ENCODE measurements at regions not wholly inside any gene's neighbourhood (a gene's known extent, or its start where the extent isn't known, plus 50 kb on each side); places are given as distances from the start of the nearest gene placed in this dataset.
"Not testable (repeated sequence)": the region's sequence is repeated elsewhere in the genome, so short reads cannot be mapped to it uniquely, and the experiment has no call there.

DNA sequence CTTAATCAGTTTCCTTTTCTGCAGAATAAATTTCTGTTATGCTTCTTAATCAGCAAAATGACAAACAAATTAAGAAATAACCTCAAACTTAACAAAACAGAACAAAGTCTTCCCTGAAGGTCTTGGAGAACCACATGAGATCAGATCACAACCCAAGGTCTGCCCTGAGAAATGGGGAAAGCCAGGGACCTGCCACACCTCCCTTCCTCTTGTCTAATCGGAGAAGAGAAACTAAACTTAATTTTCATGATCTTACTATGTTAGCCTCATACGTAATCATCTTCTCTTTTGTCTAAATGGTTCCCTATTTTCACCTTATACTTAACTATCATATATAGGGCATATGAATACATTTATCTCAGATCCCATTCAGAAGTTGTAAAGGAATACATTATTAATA is 405.4 kb upstream of the SPATA31A3 start:
- DNase-seq; H3K9me3 Mint-ChIP-seq (ENCODE audit: low read depth); CTCF ChIA-PET; H3K27ac Mint-ChIP-seq; ATAC-seq; H3K4me1 Mint-ChIP-seq; H3K36me3 Mint-ChIP-seq; H3K4me3 Mint-ChIP-seq; H3K27me3 Mint-ChIP-seq: not testable (repeated sequence)

- ATAC-seq; H3K36me3 Mint-ChIP-seq; H3K27ac Mint-ChIP-seq; DNase-seq; H3K4me1 Mint-ChIP-seq; H3K9me3 Mint-ChIP-seq (ENCODE audit: low read depth); CTCF ChIA-PET; H3K27me3 Mint-ChIP-seq; H3K4me3 Mint-ChIP-seq: not testable (repeated sequence)
Observed at GRCh38 chr9:67394782-67395181, 402.4 kb upstream of the SPATA31A3 start.

- DNase-seq; H3K36me3 Mint-ChIP-seq; H3K9me3 Mint-ChIP-seq (ENCODE audit: low read depth); H3K27ac Mint-ChIP-seq; H3K4me1 Mint-ChIP-seq; H3K4me3 Mint-ChIP-seq; CTCF ChIA-PET; ATAC-seq; H3K27me3 Mint-ChIP-seq: not testable (repeated sequence)
Observed at GRCh38 chr9:67394038-67394437, 401.7 kb upstream of the SPATA31A3 start.

DNA sequence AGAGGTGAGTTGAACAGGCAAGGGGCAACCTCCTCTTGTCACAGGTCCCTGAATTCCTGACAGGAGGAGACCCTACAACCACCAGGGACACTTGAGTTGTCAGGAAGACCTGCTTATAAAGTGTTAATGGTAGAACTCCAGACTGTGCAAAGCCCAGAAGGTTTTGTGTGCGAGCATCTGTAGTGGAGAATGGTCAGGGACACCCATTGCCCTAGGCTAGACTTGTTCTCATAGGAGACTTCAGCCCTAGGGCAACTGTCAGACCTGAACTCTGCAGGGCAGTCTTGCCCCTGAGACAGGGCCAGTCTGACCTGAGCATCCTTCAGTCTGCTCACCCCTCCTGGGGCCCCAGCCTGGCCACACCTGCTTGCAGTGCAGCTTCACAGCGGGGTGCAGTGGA is 377.3 kb upstream of the SPATA31A3 start:
- DNase-seq; H3K36me3 Mint-ChIP-seq; H3K4me3 Mint-ChIP-seq; H3K27me3 Mint-ChIP-seq; H3K9me3 Mint-ChIP-seq (ENCODE audit: low read depth); H3K4me1 Mint-ChIP-seq; H3K27ac Mint-ChIP-seq; ATAC-seq; CTCF ChIA-PET: not testable (repeated sequence)

GRCh38 chr9:67362325-67362724 is 370.0 kb upstream of the SPATA31A3 start:
- ATAC-seq; DNase-seq; CTCF ChIA-PET; H3K27ac Mint-ChIP-seq; H3K27me3 Mint-ChIP-seq; H3K4me3 Mint-ChIP-seq; H3K9me3 Mint-ChIP-seq (ENCODE audit: low read depth); H3K36me3 Mint-ChIP-seq; H3K4me1 Mint-ChIP-seq: not testable (repeated sequence)

DNA sequence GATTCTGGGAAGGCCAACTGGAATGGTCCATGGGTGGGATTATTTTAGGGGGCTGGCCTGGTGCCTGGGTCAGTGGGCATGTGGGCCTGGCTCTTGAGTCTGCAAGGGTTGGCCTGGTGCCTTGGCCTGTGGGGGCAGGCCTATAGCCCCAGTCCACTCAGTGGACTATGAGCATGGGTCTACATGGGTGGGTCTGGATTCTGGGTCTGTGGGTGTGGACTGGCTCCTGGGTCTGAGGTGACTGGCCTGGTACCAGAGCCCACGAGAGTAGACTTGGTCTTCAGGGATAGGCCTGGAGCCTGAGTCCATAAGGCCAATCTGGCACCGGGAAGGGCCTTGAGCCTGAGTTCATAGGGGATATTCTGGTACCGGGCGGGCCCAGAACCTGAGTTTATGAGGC is 361.6 kb upstream of the SPATA31A3 start:
- ATAC-seq; H3K9me3 Mint-ChIP-seq (ENCODE audit: low read depth): not testable (repeated sequence)

GRCh38 chr9:67349424-67349759 is 357.0 kb upstream of the SPATA31A3 start:
- H3K4me3 Mint-ChIP-seq; H3K27me3 Mint-ChIP-seq; H3K27ac Mint-ChIP-seq; H3K4me1 Mint-ChIP-seq; H3K9me3 Mint-ChIP-seq (ENCODE audit: low read depth); CTCF ChIA-PET; H3K36me3 Mint-ChIP-seq; ATAC-seq; DNase-seq: not testable (repeated sequence)

More for the DNA sequence above, 361.6 kb upstream of the SPATA31A3 start:
- H3K27me3 Mint-ChIP-seq, H3K4me1 Mint-ChIP-seq, CTCF ChIA-PET, DNase-seq, H3K4me3 Mint-ChIP-seq, H3K36me3 Mint-ChIP-seq, H3K27ac Mint-ChIP-seq: not testable (repeated sequence)

DNA sequence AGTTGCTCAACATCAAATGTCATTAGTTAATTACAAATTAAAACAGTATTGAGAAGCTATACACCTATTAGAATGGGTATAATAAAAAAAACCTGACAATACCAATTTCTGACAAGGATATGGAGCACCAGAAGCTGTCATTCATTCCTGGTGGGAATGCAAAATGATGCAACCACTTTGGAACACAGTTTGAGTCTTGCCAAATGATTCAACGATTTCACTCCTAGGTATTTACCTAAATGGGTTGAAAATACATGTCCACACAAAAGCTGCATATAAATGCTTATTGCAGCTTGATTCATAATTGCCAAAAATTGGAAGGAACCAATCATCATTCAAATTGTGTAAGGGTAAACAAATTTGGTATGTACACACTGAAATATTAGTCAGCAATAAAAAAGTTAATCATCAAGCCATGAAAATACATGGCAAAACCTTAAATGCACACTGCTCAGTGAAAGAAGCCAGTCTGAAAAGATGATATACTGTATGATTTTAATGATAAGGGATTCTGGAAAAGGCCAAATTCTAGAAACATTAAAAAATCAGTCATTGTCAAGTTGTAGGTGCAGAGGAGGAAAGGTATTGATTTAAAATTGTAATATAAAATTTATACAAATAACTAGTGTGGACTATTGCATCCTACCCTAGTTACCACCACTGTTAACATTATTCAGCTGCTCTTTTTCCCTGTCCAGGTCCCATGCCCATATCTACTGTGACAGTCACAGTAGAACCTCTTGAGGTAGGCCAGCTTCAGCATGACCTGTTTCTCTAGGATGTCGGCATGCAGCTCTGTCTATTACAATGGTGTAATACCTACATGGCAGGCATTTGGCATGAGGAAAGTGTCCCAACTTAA is 356.4 kb upstream of the SPATA31A3 start:
- H3K4me1 Mint-ChIP-seq; H3K27me3 Mint-ChIP-seq; DNase-seq; H3K4me3 Mint-ChIP-seq; H3K9me3 Mint-ChIP-seq (ENCODE audit: low read depth); H3K27ac Mint-ChIP-seq; ATAC-seq; H3K36me3 Mint-ChIP-seq; CTCF ChIA-PET: not testable (repeated sequence)

GRCh38 chr9:67348094-67348493 is 355.7 kb upstream of the SPATA31A3 start:
- ATAC-seq; H3K27ac Mint-ChIP-seq; H3K27me3 Mint-ChIP-seq; H3K9me3 Mint-ChIP-seq (ENCODE audit: low read depth); DNase-seq; H3K36me3 Mint-ChIP-seq; H3K4me1 Mint-ChIP-seq; H3K4me3 Mint-ChIP-seq; CTCF ChIA-PET: not testable (repeated sequence)

DNA sequence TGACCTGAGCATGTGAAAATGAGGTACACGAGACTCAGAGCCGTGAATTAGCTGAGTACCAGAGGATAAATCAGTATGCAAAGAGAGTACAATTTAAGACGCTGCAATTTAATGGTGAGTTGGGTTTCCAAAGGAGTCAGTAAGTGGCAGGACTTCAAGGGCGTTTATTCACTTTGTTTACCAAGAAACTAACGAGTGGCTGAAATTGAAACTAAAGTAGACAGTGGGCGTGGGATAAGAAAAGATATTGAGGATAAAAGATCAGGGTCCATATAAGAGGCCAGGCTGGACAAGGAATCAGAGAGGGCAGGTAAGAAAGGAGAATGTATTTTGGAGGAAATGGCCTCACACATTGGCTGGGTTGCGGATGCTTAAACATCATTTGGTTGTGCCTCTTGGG is 346.9 kb upstream of the SPATA31A3 start:
- H3K36me3 Mint-ChIP-seq; H3K27me3 Mint-ChIP-seq; H3K4me3 Mint-ChIP-seq; H3K27ac Mint-ChIP-seq; H3K4me1 Mint-ChIP-seq; ATAC-seq; DNase-seq; CTCF ChIA-PET; H3K9me3 Mint-ChIP-seq (ENCODE audit: low read depth): not testable (repeated sequence)

DNA sequence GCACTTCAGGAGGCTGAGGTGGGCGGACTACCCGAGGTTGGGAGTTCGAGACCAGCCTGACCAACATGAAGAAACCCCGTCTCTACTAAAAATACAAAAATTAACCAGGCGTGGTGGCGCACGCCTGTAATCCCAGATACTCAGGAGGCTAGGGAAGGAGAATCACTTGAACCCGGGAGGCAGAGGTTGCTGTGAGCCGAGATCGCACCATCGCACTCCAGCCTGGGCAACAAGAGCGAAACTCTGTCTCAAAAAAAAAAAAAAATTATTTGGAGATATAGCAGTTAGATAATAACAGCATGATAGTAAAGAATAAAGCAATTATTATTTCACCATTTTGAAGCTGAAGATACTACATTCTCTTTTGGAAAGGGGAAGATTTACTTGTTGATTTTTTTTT is 345.9 kb upstream of the SPATA31A3 start:
- H3K36me3 Mint-ChIP-seq; H3K4me1 Mint-ChIP-seq; H3K4me3 Mint-ChIP-seq; H3K27me3 Mint-ChIP-seq; H3K9me3 Mint-ChIP-seq (ENCODE audit: low read depth); H3K27ac Mint-ChIP-seq; CTCF ChIA-PET; ATAC-seq: not testable (repeated sequence)
- DNase-seq = peak; percentile 14

GRCh38 chr9:67334727-67335572 is 342.6 kb upstream of the SPATA31A3 start:
- ATAC-seq; CTCF ChIA-PET; H3K27me3 Mint-ChIP-seq; H3K36me3 Mint-ChIP-seq; H3K9me3 Mint-ChIP-seq (ENCODE audit: low read depth); DNase-seq; H3K4me1 Mint-ChIP-seq; H3K4me3 Mint-ChIP-seq; H3K27ac Mint-ChIP-seq: not testable (repeated sequence)

GRCh38 chr9:67331634-67332033 is 339.3 kb upstream of the SPATA31A3 start:
- H3K36me3 Mint-ChIP-seq; DNase-seq; ATAC-seq; H3K4me1 Mint-ChIP-seq; H3K27ac Mint-ChIP-seq; CTCF ChIA-PET; H3K4me3 Mint-ChIP-seq; H3K9me3 Mint-ChIP-seq (ENCODE audit: low read depth); H3K27me3 Mint-ChIP-seq: not testable (repeated sequence)

DNA sequence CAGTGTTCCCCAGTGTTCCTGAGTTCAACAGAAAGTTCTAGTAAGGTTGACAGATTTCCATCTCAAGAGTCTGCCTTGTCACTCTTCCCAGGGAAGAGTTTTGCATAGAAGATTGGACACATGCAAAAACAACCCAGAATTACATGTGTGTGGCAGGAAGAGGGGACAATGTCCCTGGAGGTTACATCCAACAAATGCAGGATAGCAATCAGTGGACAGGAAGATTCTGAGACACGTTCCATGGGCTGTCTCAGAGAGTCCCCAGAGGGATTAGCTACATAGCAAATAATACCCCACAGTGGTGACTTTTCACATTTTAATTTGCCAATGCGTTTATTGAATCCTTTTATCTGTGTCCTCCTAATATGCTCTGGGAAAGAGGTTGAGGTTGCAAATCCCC is 321.1 kb upstream of the SPATA31A3 start:
- H3K27ac Mint-ChIP-seq; H3K4me1 Mint-ChIP-seq; H3K36me3 Mint-ChIP-seq; ATAC-seq; CTCF ChIA-PET; H3K9me3 Mint-ChIP-seq (ENCODE audit: low read depth); DNase-seq; H3K27me3 Mint-ChIP-seq; H3K4me3 Mint-ChIP-seq: not testable (repeated sequence)

All from activated CD8-positive, alpha-beta memory T cell treated with anti-CD3 and anti-CD28 coated beads, Interleukin-2, amount 10 ng/mL, durations not matched to agents 7 days and 5 days (primary cell).